ENCODE measurements at regions not wholly inside any gene's neighbourhood (a gene's known extent, or its start where the extent isn't known, plus 50 kb on each side); places are given as distances from the start of the nearest gene placed in this dataset.

GRCh38 chr1:59230622-59231021 lies 66.3 kb upstream of the FGGY start:
- BruUV-seq (replicated peaks) = no TSS peak
- no peaks in the 10 kb centered on the region for H3K9me3 ChIP-seq (ENCODE audit: control insufficient read depth, insufficient read depth, low read depth, low read length)
- H3K36me3 ChIP-seq (ENCODE audit: control insufficient read depth, insufficient read depth, low read length) = no peaks in the 10 kb centered on the region
- DNase-seq (ENCODE audit: low read depth, low spot score) = no peak
- POLR2A ChIA-PET = no interaction called here
- in situ Hi-C loops (cut with HindIII; ENCODE audit: low pct_unique_long_range_greater_than_20kb, low sequenced_read_pairs) = no loop called here
- ATAC-seq = no peak
- no peak overlapping the region for H3K27ac ChIP-seq (ENCODE audit: low read length)
- no peaks in the 10 kb centered on the region for H3K27me3 ChIP-seq (ENCODE audit: control insufficient read depth, insufficient read depth, low read length)
- intact Hi-C loops (cut with micrococcal nuclease; ENCODE audit: unreplicated experiment) = no loop called here
- no peaks in the 10 kb centered on the region for H3K4me1 ChIP-seq (ENCODE audit: control insufficient read depth, insufficient read depth, low read length)
- no peak overlapping the region for H3K4me3 ChIP-seq (ENCODE audit: low read depth in 2 of 2, low read length in 2 of 2)
- CTCF ChIA-PET = no interaction called here
- TF ChIP-seq TCF7L2 (IDR thresholded peaks at IDR 0.05; ENCODE audit: low read depth, low read length) = no peak
- no peak for TF ChIP-seq REST (IDR thresholded peaks at IDR 0.05; ENCODE audit: insufficient read depth in 1 of 2, low read depth in 2 of 2, low read length in 1 of 2)

GRCh38 chr1:59232216-59232615 lies 64.7 kb upstream of the FGGY start:
- POLR2A ChIA-PET = no interaction called here
- no peak overlapping the region for H3K4me3 ChIP-seq (ENCODE audit: low read depth in 2 of 2, low read length in 2 of 2)
- intact Hi-C loops (cut with micrococcal nuclease; ENCODE audit: unreplicated experiment) (no loop called here), in situ Hi-C loops (cut with HindIII; ENCODE audit: low pct_unique_long_range_greater_than_20kb, low sequenced_read_pairs) (no loop called here)
- no TSS peak for BruUV-seq (replicated peaks)
- no peaks in the 10 kb centered on the region for H3K36me3 ChIP-seq (ENCODE audit: control insufficient read depth, insufficient read depth, low read length)
- CTCF ChIA-PET = no interaction called here
- no peaks in the 10 kb centered on the region for H3K4me1 ChIP-seq (ENCODE audit: control insufficient read depth, insufficient read depth, low read length)
- H3K27ac ChIP-seq (ENCODE audit: low read length) = no peak overlapping the region
- no peaks in the 10 kb centered on the region for H3K27me3 ChIP-seq (ENCODE audit: control insufficient read depth, insufficient read depth, low read length)
- no peak for DNase-seq (ENCODE audit: low read depth, low spot score)
- TF ChIP-seq POLR2AphosphoS5 (IDR thresholded peaks at IDR 0.05; ENCODE audit: low read depth, low read length) = no peak
- TF ChIP-seq TCF7L2 (IDR thresholded peaks at IDR 0.05; ENCODE audit: low read depth, low read length) = no peak
- no peak for TF ChIP-seq SIN3A (IDR thresholded peaks at IDR 0.05; ENCODE audit: borderline replicate concordance, insufficient read depth, low read depth, low read length)
- no peak for TF ChIP-seq REST (IDR thresholded peaks at IDR 0.05; ENCODE audit: insufficient read depth in 1 of 2, low read depth in 2 of 2, low read length in 1 of 2)
- TF ChIP-seq, protein P1, sequence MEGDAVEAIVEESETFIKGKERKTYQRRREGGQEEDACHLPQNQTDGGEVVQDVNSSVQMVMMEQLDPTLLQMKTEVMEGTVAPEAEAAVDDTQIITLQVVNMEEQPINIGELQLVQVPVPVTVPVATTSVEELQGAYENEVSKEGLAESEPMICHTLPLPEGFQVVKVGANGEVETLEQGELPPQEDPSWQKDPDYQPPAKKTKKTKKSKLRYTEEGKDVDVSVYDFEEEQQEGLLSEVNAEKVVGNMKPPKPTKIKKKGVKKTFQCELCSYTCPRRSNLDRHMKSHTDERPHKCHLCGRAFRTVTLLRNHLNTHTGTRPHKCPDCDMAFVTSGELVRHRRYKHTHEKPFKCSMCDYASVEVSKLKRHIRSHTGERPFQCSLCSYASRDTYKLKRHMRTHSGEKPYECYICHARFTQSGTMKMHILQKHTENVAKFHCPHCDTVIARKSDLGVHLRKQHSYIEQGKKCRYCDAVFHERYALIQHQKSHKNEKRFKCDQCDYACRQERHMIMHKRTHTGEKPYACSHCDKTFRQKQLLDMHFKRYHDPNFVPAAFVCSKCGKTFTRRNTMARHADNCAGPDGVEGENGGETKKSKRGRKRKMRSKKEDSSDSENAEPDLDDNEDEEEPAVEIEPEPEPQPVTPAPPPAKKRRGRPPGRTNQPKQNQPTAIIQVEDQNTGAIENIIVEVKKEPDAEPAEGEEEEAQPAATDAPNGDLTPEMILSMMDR (IDR thresholded peaks at IDR 0.05) = no peak
- no peaks in the 10 kb centered on the region for H3K9me3 ChIP-seq (ENCODE audit: control insufficient read depth, insufficient read depth, low read depth, low read length)
- no peak for ATAC-seq
